PC-9 (cell line): ENCODE measurements at regions not wholly inside any gene's neighbourhood (a gene's known extent, or its start where the extent isn't known, plus 50 kb on each side); places are given as distances from the start of the nearest gene placed in this dataset.

Experiments
- BruUV-seq: library from RNA; stranded (reverse); fragments of 400-500 nt; replicated peaks from 2 replicates; lab custom pipeline; 2021; lab: Mats Ljungman, UMichigan
- CTCF ChIA-PET: fragments of 300-600 bp; sonication (Branson Sonifier 250); formaldehyde crosslinking; loops from one replicate; lab custom pipeline; 2022; ENCODE audit warnings: antibody characterized with exemption; lab: Charles Lee
- POLR2A ChIA-PET: fragments of 300-600 bp; sonication (Branson Sonifier 250); formaldehyde crosslinking; loops from one replicate; lab custom pipeline; 2022; ENCODE audit warnings: antibody characterized with exemption; ENCODE audit not compliant: unreplicated experiment; lab: Charles Lee
- DNase-seq, 2 experiments: peaks; one replicate each; pipeline versions ENCODE4 v3.0.0 to v3.0.0-alpha.2; 2015 to 2022; ENCODE audit warnings: mixed read lengths in 1 of 2
- H2AFZ ChIP-seq: fragments of 200-600 bp; sonication (generic); 2 replicates; pipeline ENCODE4 v1.8.1; 2017; ENCODE audit warnings: antibody characterized with exemption
- H3F3A ChIP-seq: fragments of 200-600 bp; sonication (generic); 2 replicates; pipeline ENCODE4 v1.8.1; 2017; ENCODE audit warnings: antibody characterized with exemption, mild to moderate bottlenecking, low read depth; ENCODE audit not compliant: insufficient read depth
- H3K27ac ChIP-seq: fragments of 200-600 bp; sonication (generic); 2 replicates; pipeline ENCODE4 v1.6.1; 2016; ENCODE audit warnings: mixed run types
- H3K27me3 ChIP-seq: fragments of 200-600 bp; sonication (generic); 2 replicates; pipeline ENCODE4 v1.6.1; 2016; ENCODE audit warnings: low read depth, mixed run types; ENCODE audit not compliant: insufficient read depth
- H3K36me3 ChIP-seq: fragments of 200-600 bp; sonication (generic); 2 replicates; pipeline ENCODE4 v1.6.1; 2016; ENCODE audit warnings: low read depth, mixed run types
- H3K4me1 ChIP-seq: fragments of 200-600 bp; sonication (generic); replicated peaks from 2 replicates; pipeline ENCODE4 v1.6.1; 2016; ENCODE audit warnings: mixed run types; ENCODE audit not compliant: insufficient read depth
- H3K4me2 ChIP-seq: fragments of 200-600 bp; sonication (generic); 2 replicates; pipeline ENCODE4 v1.6.1; 2017; ENCODE audit warnings: mixed run types
- H3K4me3 ChIP-seq: fragments of 200-600 bp; sonication (generic); 2 replicates; pipeline ENCODE4 v1.6.1; 2016; ENCODE audit warnings: mixed run types
- H3K79me2 ChIP-seq: fragments of 200-600 bp; sonication (generic); 2 replicates; pipeline ENCODE4 v1.6.1; 2017; ENCODE audit warnings: low read depth, mixed run types
- H3K9me2 ChIP-seq: fragments of 200-600 bp; sonication (generic); 2 replicates; pipeline ENCODE4 v1.8.1; 2017; ENCODE audit warnings: mild to moderate bottlenecking; ENCODE audit not compliant: insufficient read depth
- H3K9me3 ChIP-seq: fragments of 200-600 bp; sonication (generic); 2 replicates; pipeline ENCODE4 v1.8.1; 2016; ENCODE audit warnings: low read depth; ENCODE audit not compliant: insufficient read depth
- H4K20me1 ChIP-seq: fragments of 200-600 bp; sonication (generic); 2 replicates; pipeline ENCODE4 v1.8.1; 2017; ENCODE audit not compliant: insufficient read depth
- EZH2 ChIP-seq: fragments of 200-600 bp; sonication (generic); IDR thresholded peaks from 2 replicates; pipeline ENCODE4 v1.8.0; 2017; ENCODE audit warnings: antibody characterized with exemption, low read depth
- intact Hi-C: fragments of 100-400 bp; cut with micrococcal nuclease; formaldehyde crosslinking; loops from one replicate; pipeline ENCODE4 v1.10.0; 2022; ENCODE audit not compliant: unreplicated experiment
- TF ChIP-seq, protein P1 (sequence below): fragments of 200-600 bp; sonication (generic); conservative IDR thresholded peaks from 2 replicates; pipeline ENCODE4 v1.6.1; 2017; ENCODE audit warnings: mixed run types, antibody characterized with exemption, mild to moderate bottlenecking, moderate library complexity

- H3K27ac ChIP-seq: no peak overlapping the region
- H3K9me2 ChIP-seq: no peaks in the 10 kb centered on the region
- no peak overlapping the region for H3K4me2 ChIP-seq
- no peaks in the 10 kb centered on the region for H3K36me3 ChIP-seq
- POLR2A ChIA-PET: interaction anchor here (0.6 kb wide), 1 partner anchor 31 kb away, joined by 3 read pairs; no protein-coding TSS in a partner anchor
- TF ChIP-seq, protein P1, sequence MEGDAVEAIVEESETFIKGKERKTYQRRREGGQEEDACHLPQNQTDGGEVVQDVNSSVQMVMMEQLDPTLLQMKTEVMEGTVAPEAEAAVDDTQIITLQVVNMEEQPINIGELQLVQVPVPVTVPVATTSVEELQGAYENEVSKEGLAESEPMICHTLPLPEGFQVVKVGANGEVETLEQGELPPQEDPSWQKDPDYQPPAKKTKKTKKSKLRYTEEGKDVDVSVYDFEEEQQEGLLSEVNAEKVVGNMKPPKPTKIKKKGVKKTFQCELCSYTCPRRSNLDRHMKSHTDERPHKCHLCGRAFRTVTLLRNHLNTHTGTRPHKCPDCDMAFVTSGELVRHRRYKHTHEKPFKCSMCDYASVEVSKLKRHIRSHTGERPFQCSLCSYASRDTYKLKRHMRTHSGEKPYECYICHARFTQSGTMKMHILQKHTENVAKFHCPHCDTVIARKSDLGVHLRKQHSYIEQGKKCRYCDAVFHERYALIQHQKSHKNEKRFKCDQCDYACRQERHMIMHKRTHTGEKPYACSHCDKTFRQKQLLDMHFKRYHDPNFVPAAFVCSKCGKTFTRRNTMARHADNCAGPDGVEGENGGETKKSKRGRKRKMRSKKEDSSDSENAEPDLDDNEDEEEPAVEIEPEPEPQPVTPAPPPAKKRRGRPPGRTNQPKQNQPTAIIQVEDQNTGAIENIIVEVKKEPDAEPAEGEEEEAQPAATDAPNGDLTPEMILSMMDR: no peak
- TF ChIP-seq EZH2: no peak
- H2AFZ ChIP-seq: no peak overlapping the region
- CTCF ChIA-PET: no interaction called here
- no TSS peak for BruUV-seq
- no peak overlapping the region for H3K4me3 ChIP-seq
- DNase-seq: no peak
- H3K4me1 ChIP-seq: no peaks in the 10 kb centered on the region
- H3K27me3 ChIP-seq: no peaks in the 10 kb centered on the region
- no peaks in the 10 kb centered on the region for H3K9me3 ChIP-seq
- no peaks in the 10 kb centered on the region for H3K79me2 ChIP-seq
- H3F3A ChIP-seq: no peaks in the 10 kb centered on the region
- no peaks in the 10 kb centered on the region for H4K20me1 ChIP-seq
- intact Hi-C loops: no loop called here
Measured at GRCh38 chr10:30114401-30114800, 55.0 kb upstream of the JCAD start.

- H3K36me3 ChIP-seq: no peaks in the 10 kb centered on the region
- H3K27me3 ChIP-seq: no peaks in the 10 kb centered on the region
- intact Hi-C loops: no loop called here
Measured at GRCh38 chr10:30111340-30112022, 52.1 kb upstream of the JCAD start.

More at GRCh38 chr10:30111340-30112022, 52.1 kb upstream of the JCAD start:
- Histone ChIP-seq H2AFZ (no peak overlapping the region), H3K79me2 (no peaks in the 10 kb centered on the region), H3K9me3 (no peaks in the 10 kb centered on the region), H3K4me2 (no peak overlapping the region), H3K27ac (no peak overlapping the region), H4K20me1 (no peaks in the 10 kb centered on the region), H3K9me2 (no peaks in the 10 kb centered on the region), H3F3A (no peaks in the 10 kb centered on the region), H3K4me1 (no peaks in the 10 kb centered on the region), H3K4me3 (no peak overlapping the region)
- POLR2A ChIA-PET: no interaction called here
- DNase-seq: peak in 1 of 2 experiments; percentile 41
- TF ChIP-seq, protein P1: no peak
- no peak for TF ChIP-seq EZH2
- CTCF ChIA-PET: no interaction called here
- BruUV-seq: no TSS peak
